HG03139 (cell line): ENCODE measurements at regions not wholly inside any gene's neighbourhood (a gene's known extent, or its start where the extent isn't known, plus 50 kb on each side); places are given as distances from the start of the nearest gene placed in this dataset.
A peak's percentile ranks its signal among the peaks of the same experiment; 100 is the strongest.

ENCODE experiments used
- ATAC-seq: cut with Tn5 transposase; IDR thresholded peaks from one replicate; pipeline ENCODE4 v1.9.1; 2021; ENCODE audit not compliant: unreplicated experiment

GRCh38 chr12:27179400-27180214, 64.5 kb upstream of the STK38L start:
- peak; percentile 83 for ATAC-seq

- no peak for ATAC-seq
These were observed 63.1 kb upstream of the STK38L start for GRCh38 chr12:27180906-27181505.

- ATAC-seq: no peak
These were observed 60.7 kb upstream of the STK38L start for GRCh38 chr12:27183342-27183741.

- peak; percentile 81 for ATAC-seq
These were observed 58.7 kb upstream of the STK38L start for GRCh38 chr12:27185234-27186021.

- ATAC-seq: no peak
These were observed 57.9 kb upstream of the STK38L start for GRCh38 chr12:27186022-27186839.

- no peak for ATAC-seq
These were observed 56.4 kb upstream of the STK38L start for GRCh38 chr12:27187697-27188096.

- no peak for ATAC-seq
These were observed 53.3 kb upstream of the STK38L start for GRCh38 chr12:27190761-27191160.

GRCh38 chr12:27191531-27191930, 52.6 kb upstream of the STK38L start:
- ATAC-seq: no peak

- ATAC-seq: no peak
These were observed 51.8 kb upstream of the STK38L start for GRCh38 chr12:27192118-27192802.

- ATAC-seq: no peak
These were observed 51.0 kb upstream of the STK38L start for GRCh38 chr12:27193106-27193505.

GRCh38 chr12:27193854-27194544, 50.1 kb upstream of the STK38L start:
- no peak for ATAC-seq
